SJCRH30 (cell line): ENCODE measurements at regions not wholly inside any gene's neighbourhood (a gene's known extent, or its start where the extent isn't known, plus 50 kb on each side); places are given as distances from the start of the nearest gene placed in this dataset.

Source experiments
- DNase-seq, 2 experiments: peaks; one replicate each; pipeline ENCODE4 v3.0.0-alpha.2; 2015 to 2020
- H3K27ac ChIP-seq: fragments of 250-450 bp; sonication (Bioruptor Pico); 2 replicates; pipeline ENCODE4 v1.5.1; 2020; ENCODE audit warnings: mild to moderate bottlenecking, moderate library complexity
- H3K27me3 ChIP-seq: fragments of 250-450 bp; sonication (Bioruptor Pico); 2 replicates; pipeline ENCODE4 v1.5.1; 2020; ENCODE audit warnings: mild to moderate bottlenecking, moderate library complexity
- H3K36me3 ChIP-seq: fragments of 250-450 bp; sonication (Bioruptor Pico); 2 replicates; pipeline ENCODE4 v1.5.1; 2020; ENCODE audit warnings: mild to moderate bottlenecking, moderate library complexity
- H3K4me1 ChIP-seq: fragments of 250-450 bp; sonication (Bioruptor Pico); 2 replicates; pipeline ENCODE4 v1.5.1; 2020; ENCODE audit warnings: mild to moderate bottlenecking, moderate library complexity
- H3K4me3 ChIP-seq: fragments of 250-450 bp; sonication (Bioruptor Pico); 2 replicates; pipeline ENCODE4 v1.5.1; 2020; ENCODE audit warnings: mild to moderate bottlenecking, moderate library complexity
- H3K9me3 ChIP-seq: fragments of 250-450 bp; sonication (Bioruptor Pico); replicated peaks from 2 replicates; pipeline ENCODE4 v1.5.1; 2020; ENCODE audit warnings: mild to moderate bottlenecking, moderate library complexity

- no peaks in the 10 kb centered on the region for H3K36me3 ChIP-seq
- H3K4me1 ChIP-seq: no peaks in the 10 kb centered on the region
- DNase-seq: no peak
- no peaks in the 10 kb centered on the region for H3K9me3 ChIP-seq
- H3K27me3 ChIP-seq: 0 out of 2 replicates have a peak, but pooled peaks cover 10% of the 10 kb centered on the region
- H3K27ac ChIP-seq: no peak overlapping the region
- H3K4me3 ChIP-seq: no peak overlapping the region
Observed at GRCh38 chr4:12712648-12713339, 771.3 kb downstream of the RAB28 start.

- Histone ChIP-seq H3K36me3 (no peaks in the 10 kb centered on the region), H3K9me3 (no peaks in the 10 kb centered on the region), H3K27ac (no peak overlapping the region), H3K4me1 (no peaks in the 10 kb centered on the region), H3K27me3 (0 out of 2 replicates have a peak, but pooled peaks cover 5% of the 10 kb centered on the region), H3K4me3 (no peak overlapping the region)
- DNase-seq: no peak
Observed at GRCh38 chr4:12707381-12708175, 776.6 kb downstream of the RAB28 start.

- H3K36me3 ChIP-seq: no peaks in the 10 kb centered on the region
- H3K4me1 ChIP-seq: no peaks in the 10 kb centered on the region
- no peaks in the 10 kb centered on the region for H3K27me3 ChIP-seq
- no peak for DNase-seq
- H3K4me3 ChIP-seq: no peak overlapping the region
- H3K9me3 ChIP-seq: no peaks in the 10 kb centered on the region
- no peak overlapping the region for H3K27ac ChIP-seq
Observed at GRCh38 chr4:12703036-12703435, 781.1 kb downstream of the RAB28 start.

GRCh38 chr4:12701384-12701783 is 782.8 kb downstream of the RAB28 start:
- Histone ChIP-seq H3K4me1 (no peaks in the 10 kb centered on the region), H3K27ac (no peak overlapping the region)
- no peak for DNase-seq

GRCh38 chr4:12697970-12698369 is 786.2 kb downstream of the RAB28 start:
- H3K4me1 ChIP-seq: no peaks in the 10 kb centered on the region
- no peak for DNase-seq
- H3K36me3 ChIP-seq: no peaks in the 10 kb centered on the region
- no peaks in the 10 kb centered on the region for H3K27me3 ChIP-seq
- H3K4me3 ChIP-seq: no peak overlapping the region
- H3K27ac ChIP-seq: no peak overlapping the region
- no peaks in the 10 kb centered on the region for H3K9me3 ChIP-seq

More at GRCh38 chr4:12701384-12701783, 782.8 kb downstream of the RAB28 start:
- no peaks in the 10 kb centered on the region for H3K9me3 ChIP-seq
- no peak overlapping the region for H3K4me3 ChIP-seq
- no peaks in the 10 kb centered on the region for H3K27me3 ChIP-seq
- H3K36me3 ChIP-seq: no peaks in the 10 kb centered on the region

- Histone ChIP-seq H3K27ac (no peak overlapping the region), H3K4me3 (no peak overlapping the region), H3K27me3 (no peaks in the 10 kb centered on the region), H3K4me1 (no peaks in the 10 kb centered on the region), H3K36me3 (no peaks in the 10 kb centered on the region), H3K9me3 (no peaks in the 10 kb centered on the region)
- no peak for DNase-seq
Observed at GRCh38 chr4:12692815-12693214, 791.3 kb downstream of the RAB28 start.

- Histone ChIP-seq H3K4me1 (no peaks in the 10 kb centered on the region), H3K4me3 (no peak overlapping the region), H3K36me3 (no peaks in the 10 kb centered on the region), H3K9me3 (no peaks in the 10 kb centered on the region), H3K27ac (no peak overlapping the region), H3K27me3 (no peaks in the 10 kb centered on the region)
- no peak for DNase-seq
Observed at GRCh38 chr4:12691168-12691567, 793.0 kb downstream of the RAB28 start.

GRCh38 chr4:12689457-12689856 is 794.7 kb downstream of the RAB28 start:
- Histone ChIP-seq H3K4me3 (no peak overlapping the region), H3K9me3 (no peaks in the 10 kb centered on the region), H3K4me1 (no peaks in the 10 kb centered on the region), H3K36me3 (no peaks in the 10 kb centered on the region), H3K27me3 (no peaks in the 10 kb centered on the region), H3K27ac (no peak overlapping the region)
- no peak for DNase-seq

- H3K4me3 ChIP-seq: no peak overlapping the region
- DNase-seq: peak in 1 of 2 experiments; percentile 22
- no peaks in the 10 kb centered on the region for H3K27me3 ChIP-seq
- no peak overlapping the region for H3K27ac ChIP-seq
- no peaks in the 10 kb centered on the region for H3K36me3 ChIP-seq
- no peaks in the 10 kb centered on the region for H3K9me3 ChIP-seq
- H3K4me1 ChIP-seq: no peaks in the 10 kb centered on the region
Observed at GRCh38 chr4:12679217-12679616, 804.9 kb downstream of the RAB28 start.

GRCh38 chr4:12674184-12674583 is 810.0 kb downstream of the RAB28 start:
- Histone ChIP-seq H3K4me3 (no peak overlapping the region), H3K4me1 (no peaks in the 10 kb centered on the region), H3K9me3 (no peaks in the 10 kb centered on the region)

GRCh38 chr4:12672303-12672702 is 811.8 kb downstream of the RAB28 start:
- Histone ChIP-seq H3K4me3 (no peak overlapping the region), H3K9me3 (no peaks in the 10 kb centered on the region), H3K27ac (no peak overlapping the region), H3K27me3 (no peaks in the 10 kb centered on the region), H3K36me3 (no peaks in the 10 kb centered on the region), H3K4me1 (no peaks in the 10 kb centered on the region)
- DNase-seq: no peak

More at GRCh38 chr4:12674184-12674583, 810.0 kb downstream of the RAB28 start:
- Histone ChIP-seq H3K36me3 (no peaks in the 10 kb centered on the region), H3K27ac (no peak overlapping the region), H3K27me3 (no peaks in the 10 kb centered on the region)
- DNase-seq: no peak

- Histone ChIP-seq H3K27ac (no peak overlapping the region), H3K4me1 (no peaks in the 10 kb centered on the region), H3K4me3 (no peak overlapping the region), H3K36me3 (no peaks in the 10 kb centered on the region), H3K27me3 (no peaks in the 10 kb centered on the region), H3K9me3 (no peaks in the 10 kb centered on the region)
- no peak for DNase-seq
Observed at GRCh38 chr4:12658146-12658545, 826.0 kb downstream of the RAB28 start.

GRCh38 chr4:12651876-12652275 is 832.3 kb downstream of the RAB28 start:
- DNase-seq: no peak
- H3K4me3 ChIP-seq: no peak overlapping the region
- H3K27ac ChIP-seq: no peak overlapping the region
- no peaks in the 10 kb centered on the region for H3K9me3 ChIP-seq
- no peaks in the 10 kb centered on the region for H3K27me3 ChIP-seq
- no peaks in the 10 kb centered on the region for H3K36me3 ChIP-seq
- no peaks in the 10 kb centered on the region for H3K4me1 ChIP-seq

GRCh38 chr4:12645732-12646131 is 838.4 kb downstream of the RAB28 start:
- H3K27me3 ChIP-seq: no peaks in the 10 kb centered on the region
- no peaks in the 10 kb centered on the region for H3K4me1 ChIP-seq
- DNase-seq: no peak
- H3K4me3 ChIP-seq: no peak overlapping the region
- no peak overlapping the region for H3K27ac ChIP-seq
- H3K36me3 ChIP-seq: no peaks in the 10 kb centered on the region
- H3K9me3 ChIP-seq: no peaks in the 10 kb centered on the region

- Histone ChIP-seq H3K4me1 (no peaks in the 10 kb centered on the region), H3K4me3 (no peak overlapping the region), H3K27me3 (no peaks in the 10 kb centered on the region), H3K27ac (no peak overlapping the region), H3K9me3 (no peaks in the 10 kb centered on the region), H3K36me3 (no peaks in the 10 kb centered on the region)
- DNase-seq: no peak
Observed at GRCh38 chr4:12644261-12644660, 839.9 kb downstream of the RAB28 start.
